Peyer's patch (tissue), 4 donors: ENCODE measurements at regions not wholly inside any gene's neighbourhood (a gene's known extent, or its start where the extent isn't known, plus 50 kb on each side); places are given as distances from the start of the nearest gene placed in this dataset.

Source experiments
- DNase-seq, 3 donors: peaks; one replicate each; pipeline ENCODE4 v3.0.0-alpha.2; 2017 to 2019
- H3K27ac ChIP-seq, 4 donors: fragments of 200-600 bp; sonication (generic); one replicate each; pipeline ENCODE4 v1.5.1; 2016 to 2019
- H3K27me3 ChIP-seq, 2 donors: fragments of 200-600 bp; sonication (generic); one replicate each; pipeline ENCODE4 v1.5.1; 2019
- H3K36me3 ChIP-seq, 3 donors: fragments of 200-600 bp; sonication (generic); one replicate each; pipeline ENCODE4 v1.5.1; 2016 to 2019
- H3K4me1 ChIP-seq, 4 donors: fragments of 200-600 bp; sonication (generic); one replicate each; pipeline ENCODE4 v1.5.1; 2016 to 2019
- H3K4me3 ChIP-seq, 4 donors: fragments of 200-600 bp; sonication (generic); 1 replicate in 3 of 4; 2 replicates in 1 of 4; pipeline ENCODE4 v1.5.1; 2016 to 2019; ENCODE audit warnings: mild to moderate bottlenecking in 1 of 4
- H3K9me3 ChIP-seq, 4 donors: fragments of 200-600 bp; sonication (generic); one replicate each; pipeline ENCODE4 v1.5.1; 2016 to 2019; ENCODE audit warnings: mild to moderate bottlenecking in 1 of 4
- CTCF ChIP-seq, 6 experiments: fragments of 450-650 bp in 4 of 6; fragments of 200-600 bp in 2 of 6; sonication (generic) in 1 of 6; IDR thresholded peaks; one replicate each; pipeline ENCODE4 v1.5.1; 2017 to 2019; ENCODE audit warnings: antibody characterized with exemption in 6 of 6, mild to moderate bottlenecking in 3 of 6, moderate library complexity in 1 of 6
- POLR2A ChIP-seq, 2 donors: fragments of 450-650 bp; IDR thresholded peaks; one replicate each; pipeline ENCODE4 v1.5.1; 2017; ENCODE audit warnings: antibody characterized with exemption in 2 of 2, mild to moderate bottlenecking in 2 of 2, moderate library complexity in 2 of 2

- no peaks in the 10 kb centered on the region for H3K9me3 ChIP-seq
- H3K4me3 ChIP-seq = no peak overlapping the region
- no peak overlapping the region for H3K27ac ChIP-seq
- no peaks in the 10 kb centered on the region for H3K4me1 ChIP-seq
- TF ChIP-seq POLR2A (IDR thresholded peaks at IDR 0.05) = no peak
- TF ChIP-seq CTCF (IDR thresholded peaks at IDR 0.05) = no peak
- H3K36me3 ChIP-seq = no peaks in the 10 kb centered on the region
- no peaks in the 10 kb centered on the region for H3K27me3 ChIP-seq
- no peak for DNase-seq
Observed at GRCh38 chr6:135796643-135797305, 54.7 kb upstream of the PDE7B start.

- Histone ChIP-seq H3K27me3 (no peaks in the 10 kb centered on the region), H3K36me3 (no peaks in the 10 kb centered on the region), H3K27ac (no peak overlapping the region), H3K4me1 (no peaks in the 10 kb centered on the region), H3K9me3 (no peaks in the 10 kb centered on the region), H3K4me3 (no peak overlapping the region)
- TF ChIP-seq POLR2A (IDR thresholded peaks at IDR 0.05) (no peak), CTCF (IDR thresholded peaks at IDR 0.05) (no peak)
- no peak for DNase-seq
Observed at GRCh38 chr6:135797361-135797760, 54.1 kb upstream of the PDE7B start.

- no peaks in the 10 kb centered on the region for H3K36me3 ChIP-seq
- H3K4me3 ChIP-seq = no peak overlapping the region
- no peak overlapping the region for H3K27ac ChIP-seq
- no peaks in the 10 kb centered on the region for H3K27me3 ChIP-seq
- H3K9me3 ChIP-seq = no peaks in the 10 kb centered on the region
- H3K4me1 ChIP-seq = no peaks in the 10 kb centered on the region
- no peak for DNase-seq
- TF ChIP-seq POLR2A (IDR thresholded peaks at IDR 0.05) = no peak
- no peak for TF ChIP-seq CTCF (IDR thresholded peaks at IDR 0.05)
Observed at GRCh38 chr6:135798751-135799515, 52.6 kb upstream of the PDE7B start.
